ENCODE measurements at regions not wholly inside any gene's neighbourhood (a gene's known extent, or its start where the extent isn't known, plus 50 kb on each side); places are given as distances from the start of the nearest gene placed in this dataset.

GRCh38 chr9:79507801-79508200 lies 64.0 kb upstream of the TLE4 start:
- Histone ChIP-seq H3K4me1 (ENCODE audit: control insufficient read depth, extremely low read depth, insufficient read depth, low read length) (no peaks in the 10 kb centered on the region), H3K36me3 (ENCODE audit: control insufficient read depth in 2 of 2, extremely low read depth in 1 of 2, insufficient read depth in 2 of 2, low read length in 2 of 2) (no peaks in the 10 kb centered on the region), H3K4me2 (ENCODE audit: insufficient read depth, low read length) (no peak overlapping the region), H3K79me2 (ENCODE audit: control insufficient read depth, insufficient read depth, low read length) (no peaks in the 10 kb centered on the region), H3K9me1 (replicated peaks; ENCODE audit: control insufficient read depth, extremely low read depth, insufficient read depth, low read length) (no peaks in the 10 kb centered on the region), H3K27me3 (ENCODE audit: control insufficient read depth in 2 of 2, insufficient read depth in 2 of 2, low read length in 2 of 2) (no peaks in the 10 kb centered on the region), H3K9ac (replicated peaks; ENCODE audit: extremely low read depth, insufficient read depth, low read length) (no peak overlapping the region), H3K4me3 (replicated peaks in 1 of 3; ENCODE audit: insufficient read depth in 1 of 3, low read depth in 1 of 3, low read length in 3 of 3) (no peak overlapping the region), H2AFZ (ENCODE audit: low read depth, low read length) (no peak overlapping the region), H3K9me3 (replicated peaks; ENCODE audit: control insufficient read depth, insufficient read depth, low read length) (no peaks in the 10 kb centered on the region), H3K27ac (ENCODE audit: insufficient read depth, low read depth, low read length) (no peak overlapping the region), H4K20me1 (replicated peaks; ENCODE audit: control insufficient read depth, extremely low read depth, insufficient read depth, low read length) (no peaks in the 10 kb centered on the region)
- DNase-seq (ENCODE audit: low read depth, low spot score) (no peak), FAIRE-seq (no peak)
- CTCF ChIA-PET, result no interaction called here
- TF ChIP-seq MYC (IDR thresholded peaks at IDR 0.05; ENCODE audit: low read depth, low read length) (no peak), FOS (IDR thresholded peaks at IDR 0.05; ENCODE audit: borderline replicate concordance, insufficient read depth, low read length) (no peak), POLR2AphosphoS5 (IDR thresholded peaks at IDR 0.05; ENCODE audit: insufficient read depth, low read depth, low read length) (no peak), CTCF (IDR thresholded peaks at IDR 0.05; ENCODE audit: extremely low read depth in 1 of 2, insufficient read depth in 1 of 2, low read depth in 1 of 2, low read length in 2 of 2) (no peak), JUN (IDR thresholded peaks at IDR 0.05; ENCODE audit: borderline replicate concordance, insufficient read depth, insufficient read length, low read depth) (no peak), EZH2 (IDR thresholded peaks at IDR 0.05; ENCODE audit: borderline replicate concordance, low read depth, low read length, severe bottlenecking) (no peak), POLR2A (IDR thresholded peaks at IDR 0.05; ENCODE audit: low read depth, low read length) (no peak), MAX (IDR thresholded peaks at IDR 0.05; ENCODE audit: insufficient read depth, insufficient read length) (no peak), GATA2 (IDR thresholded peaks at IDR 0.05; ENCODE audit: insufficient read depth, insufficient read length, low read depth, low read length) (no peak)
- dilution Hi-C loops (cut with MboI; ENCODE audit: extremely low pct_ligation_motif_present, low sequenced_read_pairs) (no loop called here), intact Hi-C loops (cut with micrococcal nuclease) (no loop called here)
- POLR2A ChIA-PET, result no interaction called here
- BruUV-seq (replicated peaks), result no TSS peak
